ENCODE measurements at regions not wholly inside any gene's neighbourhood (a gene's known extent, or its start where the extent isn't known, plus 50 kb on each side); places are given as distances from the start of the nearest gene placed in this dataset.
A peak's percentile ranks its signal among the peaks of the same experiment; 100 is the strongest.
"Not testable (repeated sequence)": the region's sequence is repeated elsewhere in the genome, so short reads cannot be mapped to it uniquely, and the experiment has no call there.

DNA sequence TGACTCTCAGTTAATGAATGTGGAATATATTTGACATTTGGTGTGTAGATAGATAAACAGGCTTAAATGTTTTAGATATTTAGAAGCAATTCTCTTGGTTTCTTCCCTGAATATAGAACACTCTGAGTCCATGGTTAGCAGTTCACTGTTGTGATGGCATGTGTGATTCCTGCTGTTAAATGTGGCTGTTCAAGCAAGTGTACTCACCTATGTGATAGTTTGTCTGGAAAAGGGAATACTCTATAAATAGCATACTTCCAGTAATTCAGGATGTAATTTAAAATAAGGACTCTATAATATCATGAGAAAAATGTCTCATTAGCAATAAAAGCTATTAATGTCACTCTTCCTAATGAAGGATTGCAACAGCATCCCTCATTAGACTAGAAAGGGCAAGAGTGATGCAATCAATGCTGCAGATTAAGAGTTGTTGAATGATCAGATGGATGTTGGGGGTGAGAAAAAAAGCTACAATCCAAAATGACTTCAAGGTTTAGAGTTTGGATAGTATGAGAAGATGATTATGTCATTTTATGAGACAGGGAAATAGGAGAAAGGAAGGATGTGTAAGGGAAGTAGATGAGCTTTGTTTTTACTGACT lies 201.8 kb upstream of the WDFY3 start:
- no peak for DNase-seq

DNA sequence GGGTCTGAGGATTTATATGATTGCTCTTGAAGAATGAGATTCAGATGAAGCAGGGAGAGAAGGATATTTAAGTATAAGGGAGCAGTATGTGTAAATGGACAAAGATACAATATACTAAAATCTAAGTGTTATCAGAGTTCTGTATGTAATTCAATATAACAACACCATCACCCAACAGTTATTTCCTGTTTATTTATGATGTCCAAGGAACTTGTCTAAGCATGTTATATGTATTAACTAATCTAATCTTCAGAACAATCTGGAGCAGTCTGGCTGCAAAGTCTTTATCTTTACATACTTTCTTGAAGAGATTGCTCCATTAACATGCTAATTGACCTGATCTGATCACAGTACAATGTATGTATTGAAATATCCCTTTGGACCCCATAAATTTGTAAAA lies 203.8 kb upstream of the WDFY3 start:
- DNase-seq = no peak

DNA sequence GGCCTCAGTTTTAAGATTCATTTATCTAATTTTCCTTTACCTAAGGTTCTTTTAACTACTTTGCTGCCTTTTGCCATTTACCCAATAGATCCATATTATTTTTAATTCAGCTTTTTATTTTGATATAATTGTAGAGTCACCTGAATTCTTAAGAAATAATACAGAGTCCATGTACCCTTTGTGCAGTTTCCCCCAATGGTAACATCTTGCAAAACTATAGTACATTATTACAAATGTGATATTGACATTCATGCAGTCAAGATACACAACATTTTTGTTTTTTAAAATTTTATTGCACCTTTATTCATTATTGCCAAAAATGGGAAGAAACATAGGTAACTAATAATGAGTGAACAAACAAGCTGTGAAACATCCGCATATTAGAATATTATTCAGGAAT lies 208.7 kb upstream of the WDFY3 start:
- DNase-seq = no peak

DNA sequence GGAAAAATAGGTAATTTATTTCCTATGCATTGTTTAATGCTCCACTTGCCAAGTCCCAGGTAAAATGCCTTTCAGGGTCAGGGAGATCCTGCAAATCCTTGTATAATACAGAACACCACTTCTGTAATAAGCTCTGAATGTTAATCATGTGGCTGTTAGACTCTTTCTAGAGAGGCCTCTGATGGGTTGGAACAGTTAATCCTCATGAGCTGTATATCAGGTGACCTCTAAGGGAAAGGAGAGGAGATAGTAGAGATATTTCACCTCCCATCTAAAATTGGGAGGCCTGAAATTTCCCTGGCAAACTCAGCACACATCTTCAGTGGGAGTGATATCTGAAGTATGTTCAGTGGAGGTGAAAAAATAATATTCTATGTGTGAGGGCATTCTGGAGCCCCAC lies 210.6 kb upstream of the WDFY3 start:
- DNase-seq = no peak

DNA sequence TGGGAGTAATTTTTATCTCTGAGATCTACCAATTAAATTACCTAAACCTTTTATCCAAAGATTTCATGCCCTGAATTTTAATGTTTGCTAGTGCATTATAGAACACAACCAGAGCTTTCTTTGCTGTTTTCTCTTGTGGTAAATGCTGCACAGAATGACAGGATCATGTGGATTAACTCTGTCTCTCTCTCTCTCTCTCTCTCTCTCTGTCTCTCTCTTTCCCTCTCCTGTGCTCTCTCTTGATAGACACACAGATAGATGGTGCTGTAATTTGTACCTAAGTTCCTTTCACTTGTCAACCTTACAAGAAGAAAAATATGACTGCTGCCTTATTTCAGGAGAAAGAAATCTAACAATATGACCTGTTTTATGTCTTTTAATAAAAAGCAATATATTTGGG lies 211.2 kb upstream of the WDFY3 start:
- no peak for DNase-seq

DNA sequence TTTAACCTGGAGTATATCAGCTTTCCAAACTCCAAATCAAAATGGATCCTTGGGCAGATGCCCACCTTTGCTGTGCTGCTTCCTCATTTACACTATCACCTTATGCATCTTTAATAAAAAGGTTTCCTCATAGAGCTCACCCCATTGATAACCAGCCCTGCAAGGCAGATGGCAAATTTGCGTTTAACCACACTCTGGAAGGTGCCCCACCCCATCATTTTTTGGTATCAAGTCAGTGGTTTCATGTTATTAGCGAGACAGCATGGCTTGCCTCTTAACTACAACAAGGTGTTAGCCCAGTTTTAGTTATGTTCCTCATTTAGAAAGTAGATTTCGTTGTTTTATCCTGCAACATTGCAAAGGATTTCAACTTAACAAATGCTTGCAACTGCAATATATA lies 214.0 kb upstream of the WDFY3 start:
- DNase-seq = no peak

DNA sequence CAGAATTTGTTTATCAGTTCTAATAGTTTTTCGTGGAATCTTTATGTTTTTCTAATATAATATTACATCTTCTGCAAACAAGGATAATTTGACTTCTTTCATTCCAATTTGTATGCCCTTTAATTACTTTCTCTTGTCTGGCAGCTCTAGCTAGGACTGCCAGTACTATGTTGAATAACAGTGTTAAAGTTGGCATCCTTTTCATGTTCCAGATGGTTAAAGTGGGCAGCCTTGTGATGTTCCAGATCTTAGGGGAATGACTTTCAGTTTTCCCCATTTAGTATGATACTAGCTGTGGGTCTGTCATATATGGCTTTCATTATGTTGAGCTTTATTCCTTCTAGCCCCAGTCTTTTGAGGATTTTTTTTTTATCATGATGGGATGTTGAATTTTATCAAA lies 220.6 kb upstream of the WDFY3 start:
- no peak for DNase-seq

DNA sequence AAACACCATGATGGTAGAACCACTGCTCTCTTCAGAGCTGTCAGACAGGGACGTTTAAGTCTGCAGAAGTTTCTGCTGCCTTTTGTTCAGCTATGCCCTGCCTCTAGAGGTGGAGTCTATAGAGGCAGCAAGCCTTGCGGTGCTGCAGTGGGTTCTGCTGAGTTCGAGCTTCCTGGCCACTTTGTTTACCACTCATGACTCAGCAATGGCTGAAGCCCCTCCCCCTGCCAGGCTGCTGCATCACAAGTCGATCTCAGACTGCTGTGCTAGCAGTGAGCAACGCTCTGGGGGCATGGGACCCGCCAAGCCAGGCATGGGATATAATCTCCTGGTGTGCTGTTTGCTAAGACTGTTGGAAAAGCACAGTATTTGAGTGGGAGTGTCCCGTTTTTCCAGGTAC lies 229.5 kb upstream of the WDFY3 start:
- DNase-seq = not testable (repeated sequence)

DNA sequence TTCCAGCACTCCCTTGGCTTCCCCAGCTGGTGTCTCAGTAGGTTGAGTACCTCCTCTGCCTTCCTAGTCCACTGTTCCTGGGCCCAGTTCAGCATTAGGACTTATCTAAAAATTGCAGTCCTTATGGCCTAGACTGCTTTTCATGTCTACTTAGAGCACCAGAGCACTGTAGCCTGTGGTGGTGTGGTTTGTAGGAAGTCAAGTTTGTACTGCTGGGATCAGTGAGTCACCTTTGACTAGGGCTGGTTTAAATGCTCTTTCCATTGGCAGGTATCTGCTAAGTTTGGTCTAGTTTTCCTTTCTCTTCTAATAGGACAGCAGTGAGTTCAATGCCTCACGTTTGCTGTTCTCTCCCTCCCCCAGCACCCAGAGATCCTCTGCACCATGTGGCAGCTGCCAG lies 233.6 kb upstream of the WDFY3 start:
- no peak for DNase-seq

DNA sequence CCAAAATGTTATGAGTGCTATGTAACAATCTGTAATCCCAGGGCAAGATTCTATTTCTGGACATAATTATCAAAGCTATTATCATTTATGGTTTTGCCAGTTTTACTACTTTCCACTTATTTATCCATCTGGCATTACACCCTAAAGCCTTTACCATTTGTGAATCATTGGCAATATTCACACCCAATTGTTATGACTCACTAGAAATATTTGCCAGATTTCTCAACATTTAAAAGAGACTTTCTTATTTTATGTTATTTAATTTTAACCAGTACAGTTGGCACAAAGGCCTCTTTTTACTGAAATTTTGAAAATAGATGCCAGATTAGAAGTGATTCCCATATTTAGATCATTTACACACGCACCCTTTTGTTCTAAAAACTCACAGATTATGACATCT lies 242.7 kb upstream of the WDFY3 start:
- no peak for DNase-seq

DNA sequence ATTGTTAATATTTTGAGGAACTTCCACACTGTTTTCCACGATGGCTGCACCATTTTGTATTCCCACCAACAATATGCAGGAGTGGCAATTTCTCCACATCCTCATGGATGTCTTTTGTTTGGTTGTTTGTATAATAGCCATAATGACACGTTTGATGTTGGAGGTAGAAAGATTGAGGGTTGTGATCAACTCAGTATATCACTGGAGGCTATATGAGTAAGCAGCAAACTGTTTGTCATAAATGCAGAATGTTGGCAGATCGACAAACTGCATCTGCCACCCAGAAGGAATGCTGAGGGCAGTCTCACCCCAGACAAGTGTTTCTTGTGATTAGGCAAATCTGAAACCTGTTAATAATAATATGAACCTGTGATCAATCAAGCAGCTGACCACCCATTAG lies 243.9 kb upstream of the WDFY3 start:
- DNase-seq = no peak

DNA sequence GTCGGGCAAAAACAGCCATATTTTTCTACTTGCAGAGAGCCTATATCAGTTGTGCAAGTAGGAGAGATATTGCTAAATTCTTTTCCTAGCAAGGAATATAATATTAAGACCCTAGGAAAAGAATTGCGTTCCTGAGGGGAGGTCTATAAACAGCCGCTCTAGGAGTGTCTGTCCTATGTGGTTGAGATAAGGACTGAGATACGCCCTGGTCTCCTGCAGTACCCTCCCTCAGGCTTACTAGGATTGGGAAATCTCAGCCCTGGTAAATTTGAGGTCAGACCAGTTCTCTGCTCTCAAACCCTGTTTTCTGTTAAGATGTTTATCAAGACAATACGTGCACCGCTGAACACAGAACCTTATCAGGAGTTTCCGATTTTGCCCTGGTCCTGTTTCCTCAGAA lies 250.1 kb upstream of the WDFY3 start:
- DNase-seq = not testable (repeated sequence)

DNA sequence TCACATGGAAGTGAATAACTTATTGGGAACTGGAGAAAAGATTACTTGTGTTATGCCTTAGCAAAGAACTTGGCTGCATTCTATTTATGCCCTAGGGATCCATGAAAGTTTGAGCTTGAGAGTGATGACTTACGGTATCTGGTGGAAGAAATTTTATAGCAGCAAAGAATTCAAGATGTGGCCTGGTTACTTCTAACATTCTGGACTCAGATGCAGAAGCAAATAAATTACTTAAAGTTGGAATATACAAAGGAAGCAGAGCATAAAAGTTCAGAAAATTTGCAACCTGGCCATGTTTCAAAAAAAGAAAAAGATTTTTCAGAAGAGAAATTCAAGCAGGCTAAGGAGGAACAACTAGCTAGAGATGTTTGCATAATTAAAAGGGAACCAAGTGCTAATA lies 252.3 kb upstream of the WDFY3 start:
- no peak for DNase-seq

DNA sequence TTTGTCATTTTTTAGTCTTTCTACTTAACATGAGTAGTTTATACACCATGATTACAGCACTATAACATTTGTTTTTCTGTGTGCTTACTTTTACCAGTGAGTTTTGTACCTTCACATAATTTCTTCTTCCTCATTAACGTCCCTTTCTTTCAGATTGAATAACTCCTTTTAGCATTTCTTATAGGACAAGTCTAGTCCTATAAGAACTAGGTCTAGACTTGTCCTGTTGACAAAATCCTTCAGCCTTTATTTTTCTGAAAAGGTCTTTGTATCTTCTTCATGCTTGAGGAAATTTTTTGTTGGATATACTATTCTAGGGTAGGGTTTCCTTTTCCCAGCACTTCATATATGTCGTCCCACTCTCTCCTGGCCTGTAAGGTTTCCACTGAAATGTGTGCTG lies 253.3 kb upstream of the ARHGAP24 start:
- DNase-seq = no peak

DNA sequence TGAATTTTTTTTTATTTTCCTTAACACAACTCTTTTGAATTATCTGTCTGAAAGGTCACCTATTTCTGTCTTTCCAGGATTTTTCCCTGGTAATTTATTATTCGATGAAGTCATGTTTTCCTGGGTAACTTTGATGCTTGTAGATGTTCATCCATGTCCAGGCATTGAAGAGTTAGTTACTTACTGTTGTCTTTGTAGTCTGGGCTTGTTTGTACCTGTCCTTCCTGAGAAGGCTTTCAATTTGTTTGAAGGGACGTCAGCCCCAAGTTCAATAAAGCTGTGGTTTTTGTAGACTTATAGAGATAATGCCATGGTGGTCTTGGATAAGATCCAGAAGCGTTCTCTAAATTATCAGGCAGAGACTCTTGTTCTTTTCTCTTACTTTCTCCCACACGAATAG lies 252.4 kb upstream of the ARHGAP24 start:
- no peak for DNase-seq

DNA sequence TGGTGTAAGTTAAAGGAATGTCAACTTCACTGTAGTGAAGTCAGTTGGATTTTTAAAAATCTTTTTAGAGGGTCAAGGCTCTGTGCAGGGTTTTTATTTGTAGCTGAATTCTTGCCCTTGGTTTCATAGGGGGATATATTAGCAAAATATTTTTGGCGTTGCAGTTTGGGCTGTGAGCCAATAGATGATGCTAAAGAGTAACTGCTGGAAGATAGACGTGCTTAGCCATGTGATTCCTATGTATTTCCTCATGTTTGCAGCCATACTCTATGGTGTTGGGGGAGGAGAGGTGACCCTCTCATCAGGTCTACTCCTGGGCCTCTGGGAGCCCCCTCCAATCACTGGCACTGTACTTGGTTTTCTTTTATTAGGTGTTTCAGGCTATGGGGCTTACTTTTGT lies 246.7 kb upstream of the ARHGAP24 start:
- peak; percentile 4 for DNase-seq

DNA sequence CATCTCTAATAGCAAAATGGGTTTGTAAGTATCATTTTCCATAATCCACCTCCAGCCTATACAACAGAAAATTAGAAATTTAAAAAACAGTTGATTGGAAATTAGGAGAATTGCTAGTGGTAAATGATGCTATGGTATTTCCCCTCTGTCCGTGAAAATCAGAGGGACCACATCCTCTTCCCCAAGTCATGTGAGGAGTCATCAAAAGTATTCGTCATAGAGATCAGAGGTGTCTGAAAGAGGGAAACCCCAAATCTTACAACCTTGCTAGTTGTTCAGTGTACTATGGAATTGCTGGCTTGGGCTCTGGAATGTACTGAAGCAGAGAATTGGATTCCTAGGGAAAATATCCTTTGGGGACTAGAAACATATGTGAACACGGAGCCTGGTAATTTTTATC lies 241.4 kb upstream of the ARHGAP24 start:
- no peak for DNase-seq

DNA sequence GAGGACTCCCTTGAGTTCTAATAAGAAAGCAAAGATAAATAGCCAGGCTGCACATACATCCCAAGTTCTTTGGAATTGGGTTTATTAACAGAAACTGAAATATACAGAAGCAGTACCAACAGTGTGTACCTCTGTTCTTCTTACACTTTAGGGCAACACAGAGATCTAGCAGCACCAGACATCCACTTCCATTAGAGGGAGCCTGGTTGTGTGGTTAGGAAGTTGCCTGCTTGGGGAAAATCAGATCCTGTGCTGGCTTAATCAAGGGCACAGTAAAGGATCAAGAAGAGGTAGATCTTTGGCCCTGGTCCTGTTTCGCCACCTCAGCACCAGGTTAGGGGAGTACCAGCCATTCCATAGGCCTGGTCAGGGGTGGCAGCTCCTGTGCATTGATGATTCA lies 231.1 kb upstream of the ARHGAP24 start:
- DNase-seq = no peak

DNA sequence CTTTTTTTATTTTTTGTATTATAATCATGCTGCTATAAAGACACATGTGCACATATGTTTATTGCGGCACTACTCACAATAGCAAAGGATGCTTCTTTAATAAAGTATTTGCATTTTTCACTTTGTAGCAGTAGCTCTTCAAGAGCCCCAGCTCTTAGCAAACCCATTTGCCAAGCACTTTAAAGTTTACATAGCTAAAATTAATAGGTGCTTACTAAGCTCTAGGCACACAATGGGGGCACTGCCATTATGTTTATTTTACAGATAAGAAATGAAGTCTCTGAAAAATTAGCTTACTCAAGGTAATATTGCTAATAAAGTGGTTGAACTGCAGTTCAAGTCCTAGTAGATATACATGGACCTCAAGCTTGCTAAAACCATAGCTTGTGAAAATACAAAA lies 230.3 kb upstream of the ARHGAP24 start:
- no peak for DNase-seq

DNA sequence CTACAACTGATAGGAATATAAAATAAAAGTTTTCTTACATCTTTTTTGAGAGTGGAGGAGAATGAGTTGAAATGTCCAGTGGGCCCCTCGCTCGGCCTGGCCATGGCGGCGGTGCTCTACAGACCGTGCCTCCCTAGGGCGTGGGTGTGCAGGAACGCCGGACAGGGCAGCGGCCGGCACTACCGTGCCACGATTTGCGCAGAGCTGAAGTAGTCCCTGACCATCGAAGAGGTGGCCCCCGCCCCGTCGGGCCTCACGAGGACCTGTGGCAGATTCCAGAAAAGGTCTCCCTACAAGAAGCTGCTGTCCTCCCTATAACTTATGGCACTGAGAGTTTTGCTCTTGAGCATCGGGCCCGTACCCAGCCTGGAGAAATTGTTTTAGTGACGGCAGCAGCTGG lies 228.9 kb upstream of the ARHGAP24 start:
- no peak for DNase-seq

DNA sequence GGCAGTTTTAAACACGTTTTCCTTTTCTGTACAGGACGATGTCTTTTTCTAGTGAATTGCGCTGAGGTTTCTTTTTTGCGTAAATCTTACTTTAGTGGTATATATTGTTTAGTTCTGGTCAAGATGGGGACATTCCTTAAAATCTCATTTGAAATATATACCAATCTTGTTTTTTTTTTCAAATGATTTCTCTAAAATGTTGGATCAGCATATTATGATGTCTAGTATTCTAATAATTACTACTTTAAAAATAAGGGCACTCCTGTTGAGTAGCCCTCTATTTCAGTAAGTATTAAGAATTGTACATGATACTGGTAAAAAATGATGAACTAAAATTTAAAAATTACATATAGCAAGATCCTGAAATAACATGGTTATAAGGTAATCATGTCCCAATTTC lies 224.1 kb upstream of the ARHGAP24 start:
- DNase-seq = no peak

DNA sequence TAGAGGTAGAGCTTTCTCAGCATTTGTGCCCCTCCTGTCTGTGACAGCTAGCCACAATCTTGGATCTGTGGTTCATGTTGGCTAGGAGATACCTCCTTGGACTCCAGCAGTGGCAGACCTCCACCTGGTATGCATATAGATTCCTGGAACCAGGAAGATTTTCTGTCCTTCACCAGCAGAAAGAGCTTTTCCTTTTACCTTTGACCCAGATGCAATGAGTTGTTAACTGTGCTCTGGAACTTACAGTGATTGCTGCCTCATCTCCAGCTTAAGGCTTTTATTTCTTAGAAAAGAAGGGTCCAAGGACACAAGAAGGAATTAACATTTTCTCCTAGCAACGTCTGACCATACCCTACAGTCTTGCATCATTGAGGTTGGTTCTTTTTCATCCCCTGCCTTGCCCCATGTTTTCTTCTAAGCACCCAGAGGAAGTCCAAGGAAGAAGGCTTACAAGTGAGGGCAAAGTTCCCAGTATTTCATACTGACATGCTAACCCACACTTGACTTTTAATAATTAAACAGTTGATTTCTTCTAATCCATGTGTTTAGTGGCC lies 217.1 kb upstream of the ARHGAP24 start:
- no peak for DNase-seq

DNA sequence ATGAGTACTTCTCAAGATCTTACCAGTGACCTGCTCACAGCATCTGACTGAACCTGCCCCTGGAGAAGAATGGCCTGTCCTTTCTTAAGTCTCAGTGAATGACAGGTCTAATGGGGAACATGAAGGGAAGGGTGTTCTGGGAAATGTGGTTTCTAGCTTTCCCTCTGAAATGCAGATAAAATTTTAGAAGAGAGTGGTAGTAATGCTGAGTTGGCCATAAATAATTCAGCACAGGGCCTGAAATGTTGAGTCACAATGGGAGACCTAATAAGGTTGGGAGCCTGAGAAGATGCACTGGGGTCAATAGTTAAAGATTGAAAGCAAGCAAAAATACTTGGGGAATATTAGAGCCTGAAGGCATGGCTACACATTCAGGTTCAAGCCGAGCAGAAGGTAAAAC lies 214.9 kb upstream of the ARHGAP24 start:
- no peak for DNase-seq

DNA sequence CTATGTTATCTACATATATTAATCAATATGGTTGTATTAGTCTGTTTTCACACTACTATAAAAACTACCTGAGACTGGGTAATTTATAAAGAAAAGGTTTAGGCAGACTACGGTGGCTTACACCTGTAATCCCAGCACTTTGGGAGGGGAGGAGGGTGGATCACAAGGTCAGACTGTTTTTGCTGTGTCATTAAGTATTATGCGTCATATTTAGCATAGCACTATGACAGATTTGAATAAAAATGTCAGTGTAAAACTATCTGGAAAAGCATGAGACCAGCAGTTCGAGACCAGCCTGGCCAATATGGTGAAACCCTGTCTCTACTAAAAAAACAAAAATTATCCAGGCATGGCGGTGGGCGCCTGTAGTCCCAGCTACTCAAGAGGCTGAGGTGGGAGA lies 209.7 kb upstream of the ARHGAP24 start:
- DNase-seq = no peak

DNA sequence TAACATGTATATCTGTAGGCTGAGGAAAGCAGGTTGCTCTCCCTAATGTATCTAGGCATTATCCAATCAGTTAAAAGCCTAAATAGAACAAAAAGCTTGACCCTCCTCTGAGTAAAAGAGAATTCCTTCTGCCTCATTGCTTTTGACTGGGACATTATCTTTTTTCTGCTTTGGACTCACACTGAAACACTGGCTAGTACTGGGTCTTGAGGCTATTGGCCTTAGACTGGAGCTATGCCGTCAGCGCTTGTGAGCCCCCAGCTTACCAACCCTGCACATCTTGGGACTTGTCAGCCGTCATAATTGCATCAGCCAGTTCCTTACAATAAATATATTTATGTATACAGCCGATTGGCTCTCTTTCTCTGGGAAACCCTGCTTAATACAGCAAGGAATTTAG lies 206.8 kb upstream of the ARHGAP24 start:
- DNase-seq = no peak

DNA sequence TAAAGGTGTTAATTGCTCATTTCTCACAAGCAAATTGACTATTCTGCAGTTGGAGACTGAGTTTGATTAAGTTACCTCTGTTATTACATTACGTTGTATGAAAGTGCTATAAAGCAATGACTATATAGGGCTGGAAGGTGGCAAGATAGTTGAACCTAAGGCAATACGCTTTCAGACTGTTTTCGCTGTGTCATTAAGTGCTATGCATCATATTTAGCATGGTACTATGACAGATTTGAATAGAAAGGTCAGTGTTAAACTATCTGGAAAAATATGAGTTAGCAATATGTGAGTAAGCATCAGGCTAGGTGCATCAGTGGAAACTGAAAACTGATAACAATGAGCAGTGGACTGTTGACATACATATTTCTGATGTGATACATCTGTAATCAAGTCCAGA lies 206.0 kb upstream of the ARHGAP24 start:
- no peak for DNase-seq
